ENCODE measurements at regions not wholly inside any gene's neighbourhood (a gene's known extent, or its start where the extent isn't known, plus 50 kb on each side); places are given as distances from the start of the nearest gene placed in this dataset.

DNA sequence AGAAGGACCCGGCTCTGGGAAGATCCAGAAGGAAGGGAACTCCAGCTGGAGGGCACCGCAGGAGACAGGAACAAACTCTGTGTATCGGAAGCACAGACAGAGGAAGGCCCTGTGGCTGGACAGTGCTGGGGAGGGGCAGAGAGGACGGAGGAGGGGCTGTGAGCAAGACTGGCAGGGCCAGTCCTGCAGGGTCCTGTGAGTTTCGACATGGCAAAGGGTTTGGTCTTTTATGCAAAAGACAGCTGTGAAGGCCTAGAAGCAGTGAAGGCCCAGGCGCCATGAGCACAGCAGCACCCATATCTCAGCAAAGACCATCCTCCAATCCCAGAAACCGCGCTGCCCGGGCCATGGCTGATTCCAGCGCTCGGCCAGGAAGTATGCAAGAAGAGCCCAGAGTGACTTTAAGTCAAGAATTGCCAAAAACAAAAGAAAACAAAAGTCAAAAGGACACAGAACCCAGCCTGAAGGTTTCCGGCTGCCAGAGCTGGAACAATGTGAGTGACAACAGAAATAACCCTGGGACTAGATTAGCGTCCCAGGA, 126.5 kb downstream of the NCOR2 start:
- no peak for DNase-seq

DNA sequence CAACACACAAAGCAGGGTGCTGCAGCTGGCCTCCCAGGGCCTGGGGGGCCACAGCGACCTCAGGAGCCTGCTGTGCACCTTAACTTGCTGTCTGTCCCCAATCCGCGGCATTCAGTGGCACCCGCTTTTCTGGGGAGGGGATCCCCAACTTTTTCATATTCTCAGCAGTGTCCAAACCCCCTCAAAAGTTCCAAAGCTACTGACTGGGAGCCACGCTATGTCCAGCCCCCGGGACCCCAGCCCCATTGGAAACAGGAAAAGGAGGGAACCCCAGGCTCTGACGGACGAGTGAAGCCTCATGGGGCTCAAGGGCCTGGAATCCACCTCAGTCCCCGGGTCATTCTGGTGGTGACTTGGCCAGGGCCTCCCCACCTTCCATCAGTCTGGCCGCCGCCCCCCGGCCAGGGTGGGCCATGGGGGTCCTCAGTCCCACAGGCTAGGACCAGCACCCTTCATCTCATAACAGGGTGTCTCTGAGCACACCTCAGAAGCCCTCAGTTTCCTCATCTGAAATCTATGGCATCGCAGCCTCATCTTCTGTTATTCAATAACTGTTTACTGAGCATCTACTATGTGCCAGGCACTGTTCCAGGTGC, 127.3 kb downstream of the NCOR2 start:
- no peak for DNase-seq

DNA sequence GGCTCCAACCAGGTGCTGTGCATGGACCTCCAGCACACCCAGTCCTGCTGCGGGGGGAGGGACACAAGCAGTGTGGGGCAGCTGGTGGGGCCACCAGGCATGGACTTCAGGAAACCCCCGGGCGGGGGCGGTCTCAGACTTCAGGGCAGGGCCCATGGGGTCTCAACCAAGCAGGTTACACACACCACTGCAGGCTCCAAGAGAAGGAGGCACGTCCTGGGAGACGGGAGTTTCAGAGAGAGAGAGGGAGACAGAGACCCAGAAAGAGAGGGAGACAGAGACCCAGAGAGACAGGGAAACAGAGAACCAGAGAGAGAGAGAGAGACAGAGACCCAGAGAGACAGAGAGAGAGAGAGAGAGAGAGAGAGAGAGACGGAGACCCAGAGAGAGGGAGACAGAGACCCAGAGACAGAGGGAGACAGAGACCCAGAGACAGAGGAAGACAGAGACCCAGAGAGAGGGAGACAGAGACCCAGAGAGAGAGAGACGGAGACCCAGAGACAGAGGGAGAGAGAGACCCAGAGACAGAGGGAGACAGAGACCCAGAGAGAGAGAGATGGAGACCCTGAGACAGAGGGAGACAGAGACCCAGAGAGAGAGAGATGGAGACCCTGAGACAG, 128.9 kb downstream of the NCOR2 start:
- no peak for DNase-seq

DNA sequence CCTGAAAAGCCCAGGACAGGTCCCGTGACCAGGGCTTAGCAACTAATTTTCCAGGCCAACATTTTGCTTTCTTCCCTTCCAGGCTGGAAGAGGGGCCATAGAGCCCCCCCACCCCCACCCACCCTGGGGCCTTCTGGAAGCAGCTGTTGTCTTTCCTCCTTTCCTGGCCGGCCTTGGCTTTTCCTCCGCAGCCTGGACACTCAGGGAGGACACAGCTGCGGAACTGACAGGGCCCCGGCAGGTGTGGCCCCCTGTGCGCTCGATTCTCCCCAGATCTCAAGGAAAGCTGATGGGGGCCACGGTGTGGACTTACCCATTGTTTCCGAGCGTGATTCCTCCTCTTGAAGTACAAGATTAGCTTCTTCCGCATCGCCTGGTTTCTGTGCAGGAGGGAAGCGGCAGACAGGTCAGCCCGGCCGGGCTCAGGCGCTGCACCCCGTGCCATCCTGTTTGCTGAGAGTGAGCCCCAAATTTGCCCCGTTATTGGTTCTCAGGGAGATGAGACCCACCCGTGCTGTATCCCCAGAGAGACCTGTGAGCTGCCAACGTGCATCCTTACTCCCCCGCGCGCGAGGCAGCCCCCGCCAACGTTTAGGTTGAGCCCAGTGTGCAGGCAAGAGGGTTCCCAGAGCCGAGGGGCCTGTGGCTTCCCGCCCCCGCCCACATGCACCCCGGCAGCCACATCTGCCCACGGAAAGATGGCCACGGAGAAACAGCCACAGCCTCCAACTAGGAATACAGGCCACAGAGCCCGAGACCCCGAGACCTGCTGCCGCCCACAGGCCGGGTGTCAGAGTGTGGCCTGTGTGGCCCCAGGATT, 129.6 kb downstream of the NCOR2 start:
- DNase-seq = no peak

DNA sequence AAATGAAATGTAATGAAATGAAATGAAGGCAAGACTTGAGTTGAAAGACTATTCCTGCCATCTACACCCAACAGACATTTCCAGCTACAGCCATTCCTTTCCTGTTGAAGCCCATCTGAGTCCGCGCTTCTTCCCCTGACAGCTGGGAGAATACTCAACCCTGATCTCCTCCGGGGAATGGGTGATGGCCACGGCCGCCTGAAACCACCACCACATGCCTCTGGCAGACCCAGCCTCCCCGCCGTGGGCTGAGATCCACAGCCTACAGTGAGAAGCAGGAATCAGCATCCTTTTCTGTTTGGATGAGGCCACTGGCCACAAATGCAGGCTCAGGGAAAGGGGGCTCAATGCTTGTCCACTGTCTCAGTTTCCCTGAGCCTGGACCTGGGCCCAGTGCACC, 130.3 kb downstream of the NCOR2 start:
- DNase-seq = no peak

DNA sequence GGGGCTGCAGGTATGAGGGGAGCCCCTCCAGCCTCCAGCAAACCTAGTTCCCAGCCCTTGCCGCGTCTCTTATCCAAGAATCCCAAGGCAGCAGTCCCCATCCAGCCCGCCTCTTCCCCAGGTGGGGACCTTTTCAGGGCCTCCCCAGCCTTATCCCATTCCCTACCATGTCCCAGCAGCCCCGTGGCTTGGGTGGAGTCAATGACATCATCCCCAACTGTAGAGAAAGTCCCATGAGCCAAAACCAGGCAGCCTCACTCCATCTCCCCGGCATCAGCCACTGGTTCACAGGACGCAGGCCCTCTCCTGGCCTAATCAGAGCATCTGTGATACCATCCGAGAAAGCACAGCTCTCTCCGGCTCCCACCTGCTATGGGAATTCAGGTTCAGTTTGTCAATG, 131.0 kb downstream of the NCOR2 start:
- DNase-seq = no peak

DNA sequence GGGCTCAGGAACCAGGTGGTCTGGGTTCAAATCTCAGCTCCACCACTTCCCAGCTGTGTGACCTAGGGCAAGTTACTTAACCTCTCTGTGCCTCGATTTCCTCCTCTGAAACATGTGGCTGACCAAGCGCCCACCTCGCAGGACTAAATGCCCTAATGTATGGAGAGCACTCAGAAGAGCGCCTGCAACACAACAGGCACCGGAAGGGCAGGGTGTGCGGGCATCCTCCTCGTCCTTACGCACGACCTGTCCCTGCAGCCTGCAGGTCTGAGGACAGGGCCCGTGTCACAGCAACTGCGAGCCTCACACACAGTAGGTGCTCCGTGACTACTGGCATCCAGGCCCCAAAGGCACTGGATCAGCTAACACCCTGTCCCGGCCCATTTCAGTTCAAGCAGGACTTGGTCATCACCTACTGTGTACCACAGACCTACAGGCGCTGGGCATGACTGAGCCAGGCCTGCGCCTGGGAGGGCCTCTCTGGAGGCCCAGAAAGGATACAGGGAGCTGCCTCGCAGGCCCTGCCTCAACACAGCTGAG, 131.5 kb downstream of the NCOR2 start:
- no peak for DNase-seq

DNA sequence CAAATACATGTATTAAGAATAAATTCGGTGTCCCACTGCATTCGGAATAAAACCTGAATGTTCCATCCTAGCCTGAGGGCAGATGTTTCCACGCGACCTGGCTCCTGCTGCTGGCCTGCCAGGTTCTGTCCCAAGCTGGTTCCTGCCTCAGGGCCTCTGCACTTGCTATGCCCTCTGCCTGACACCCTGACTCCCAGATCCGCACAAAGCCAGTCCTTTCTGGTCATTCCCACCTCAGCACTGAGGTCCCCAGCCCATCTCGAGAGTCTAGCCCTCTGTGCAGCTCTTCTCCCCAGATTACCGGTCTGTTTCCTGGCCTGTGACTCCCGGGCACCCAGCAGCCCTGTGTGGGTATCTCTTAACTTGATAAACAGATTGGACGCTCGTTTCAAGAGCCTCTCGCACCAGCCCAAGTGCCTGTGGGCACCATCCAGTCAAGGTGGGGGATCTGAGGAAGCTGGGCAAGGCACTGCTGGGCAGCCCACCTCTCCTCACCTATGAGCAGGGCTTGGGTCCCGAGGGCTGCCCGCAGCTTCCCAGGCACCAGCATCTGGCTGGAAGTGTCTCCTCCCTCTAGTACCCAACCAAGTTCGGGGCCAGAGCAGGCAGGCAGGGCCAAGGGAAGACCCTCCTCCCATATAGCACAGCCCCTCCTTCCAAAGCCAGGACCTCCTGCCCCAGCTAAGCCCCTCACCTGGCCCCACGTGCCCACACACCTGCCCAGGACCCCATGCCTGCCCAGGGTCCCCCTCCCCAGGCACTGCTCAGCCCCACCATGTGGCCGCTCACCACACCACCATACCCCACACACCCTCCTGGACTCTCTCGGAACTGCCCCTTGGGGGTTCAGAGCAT, 132.2 kb downstream of the NCOR2 start:
- DNase-seq = no peak

DNA sequence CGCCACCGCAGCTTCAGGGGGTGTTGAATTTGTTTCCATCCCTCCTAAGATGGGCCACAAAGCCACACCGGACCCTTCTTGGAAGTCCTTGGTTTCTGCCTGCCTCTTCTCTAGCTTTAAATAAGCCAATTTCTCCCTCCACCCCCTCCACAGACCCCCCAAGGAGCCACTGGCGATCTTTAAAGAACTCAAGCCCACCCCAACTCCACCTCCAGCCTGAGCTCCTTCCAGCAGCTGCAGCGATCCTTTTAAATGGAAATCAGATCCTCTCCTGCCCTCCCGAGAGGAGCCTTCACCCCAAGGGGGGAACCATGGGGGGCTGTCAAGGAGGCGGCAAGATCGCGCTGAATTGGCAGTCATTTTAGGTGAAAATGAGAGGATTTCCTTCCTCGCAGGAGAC, 133.1 kb downstream of the NCOR2 start:
- DNase-seq = no peak

DNA sequence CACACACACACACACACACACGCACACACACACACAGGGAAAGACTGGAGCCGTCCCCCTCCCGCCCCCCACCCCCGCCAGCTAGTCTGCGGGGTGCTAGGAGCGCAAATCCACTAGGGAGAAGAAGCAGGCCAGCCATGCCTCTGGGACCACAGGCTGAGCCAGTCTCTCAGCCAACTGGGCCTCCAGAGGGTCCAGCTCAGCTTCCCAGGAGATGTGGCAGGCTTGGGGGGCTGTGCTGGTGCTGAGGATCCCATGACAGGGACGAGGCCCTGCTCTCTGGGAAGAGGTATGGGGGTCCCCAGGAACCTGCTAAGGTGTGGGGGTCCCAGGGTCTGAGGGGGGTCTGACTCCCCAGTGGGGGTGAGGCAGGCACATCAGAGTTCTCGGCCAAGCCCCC, 133.5 kb downstream of the NCOR2 start:
- DNase-seq = no peak

DNA sequence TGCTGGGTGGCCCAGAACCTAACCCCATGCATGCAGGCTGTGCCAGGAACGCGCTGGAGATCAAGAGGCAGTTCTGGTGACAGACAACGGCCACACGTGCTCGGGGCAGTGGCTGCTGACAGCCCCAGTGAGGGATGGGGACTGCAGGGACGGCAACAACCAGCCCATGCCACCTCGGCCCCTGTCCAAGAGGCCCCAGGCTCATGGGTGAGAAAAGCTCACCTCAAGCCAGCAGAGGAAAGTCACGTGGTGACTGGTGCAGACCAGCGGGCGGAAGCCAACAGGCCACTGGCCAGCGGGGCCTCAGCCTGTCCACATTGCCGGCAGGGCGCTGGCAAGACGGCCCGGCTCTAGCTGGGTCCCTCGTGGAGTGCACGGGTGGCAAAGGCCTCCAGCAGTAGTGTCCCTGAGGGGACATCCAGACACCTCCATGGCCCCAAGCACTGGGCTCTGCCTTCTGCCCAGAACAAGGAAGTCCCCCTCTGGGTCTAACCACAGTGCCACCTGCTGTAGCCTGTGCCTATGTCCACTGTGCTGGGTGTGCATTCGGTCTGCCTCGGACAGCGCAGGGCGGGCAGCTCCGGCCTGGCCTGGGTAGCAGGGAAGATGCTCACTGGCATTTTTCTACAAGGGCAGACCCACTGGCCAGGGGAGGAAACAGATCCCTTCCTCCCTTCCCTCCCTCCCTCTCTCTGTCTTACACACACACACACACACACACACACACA, 134.1 kb downstream of the NCOR2 start:
- no peak for DNase-seq

DNA sequence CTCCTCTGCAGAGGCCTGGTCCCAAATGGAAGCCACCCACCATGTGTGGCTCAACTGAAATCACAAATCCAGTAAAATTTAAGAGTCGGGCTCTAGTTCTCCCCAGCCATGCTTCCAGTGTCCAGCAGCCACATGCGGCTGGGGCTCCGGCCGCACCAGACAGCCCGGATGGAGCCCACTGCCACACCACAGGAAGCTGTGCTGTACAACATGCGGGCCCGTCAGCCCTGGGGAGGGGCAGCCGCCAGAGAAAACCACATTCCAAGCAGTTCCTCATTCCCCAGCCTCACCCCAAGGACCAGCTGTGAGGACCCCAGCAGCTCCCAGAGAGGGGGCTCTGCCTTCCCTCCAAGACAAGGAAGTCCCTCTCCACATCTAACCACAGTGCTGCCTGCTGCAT, 135.0 kb downstream of the NCOR2 start:
- DNase-seq = no peak

DNA sequence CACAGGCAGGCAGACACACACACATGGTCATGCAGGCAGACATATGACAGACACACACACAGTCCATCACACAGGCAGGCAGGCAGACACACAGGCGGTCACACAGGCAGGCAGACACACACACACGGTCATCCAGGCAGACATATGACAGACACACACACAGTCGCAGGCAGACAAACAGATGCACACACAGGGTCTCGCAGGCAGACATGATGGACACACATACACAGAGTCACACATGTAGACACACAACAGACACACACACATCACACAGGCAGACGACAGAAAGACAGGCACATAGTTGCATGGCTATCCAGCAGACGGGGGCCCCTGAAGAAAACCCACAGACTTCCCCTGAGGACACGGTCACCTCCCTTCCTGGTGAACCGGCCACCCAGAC, 135.4 kb downstream of the NCOR2 start:
- no peak for DNase-seq

DNA sequence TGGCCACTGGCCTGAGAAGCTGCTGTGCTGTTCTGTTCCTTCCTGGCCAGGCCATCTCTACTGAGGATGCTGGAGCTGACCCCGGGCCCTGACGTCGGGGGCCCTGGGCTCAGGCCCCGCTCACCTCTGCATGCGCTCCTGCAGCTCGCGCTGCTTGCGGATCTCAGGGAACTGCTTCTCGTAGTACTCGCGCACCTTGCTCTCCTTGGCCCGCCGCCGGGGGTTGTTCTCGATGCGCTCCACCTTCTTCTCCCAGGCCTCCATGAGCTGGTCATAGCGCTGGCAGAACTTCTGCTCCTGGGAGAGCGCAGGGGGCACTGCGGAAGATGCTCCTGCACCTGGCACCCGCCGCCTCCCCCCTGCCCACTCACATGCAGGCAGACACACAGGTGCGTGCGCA, 135.6 kb downstream of the RFLNA start:
- DNase-seq = no peak

DNA sequence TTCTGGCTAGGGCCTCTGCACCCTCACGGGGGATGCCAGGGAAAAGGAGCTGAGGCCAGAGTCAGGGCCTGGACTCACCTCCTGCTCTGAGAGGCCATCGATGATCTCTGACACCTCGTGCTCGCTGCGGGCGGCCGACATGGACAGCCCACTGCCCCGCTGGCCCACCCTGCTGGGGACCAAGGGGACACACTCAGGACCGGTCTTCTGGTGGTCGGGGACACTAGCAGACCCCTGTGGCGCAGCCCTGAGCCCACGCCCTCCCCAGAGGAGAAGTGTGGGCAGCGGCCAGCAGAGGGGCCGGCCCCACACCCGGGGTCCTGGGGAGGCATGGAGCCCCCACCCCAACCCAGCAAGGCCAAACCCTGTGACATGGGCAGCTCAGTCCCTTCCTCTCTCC, 134.6 kb downstream of the RFLNA start:
- DNase-seq = no peak

DNA sequence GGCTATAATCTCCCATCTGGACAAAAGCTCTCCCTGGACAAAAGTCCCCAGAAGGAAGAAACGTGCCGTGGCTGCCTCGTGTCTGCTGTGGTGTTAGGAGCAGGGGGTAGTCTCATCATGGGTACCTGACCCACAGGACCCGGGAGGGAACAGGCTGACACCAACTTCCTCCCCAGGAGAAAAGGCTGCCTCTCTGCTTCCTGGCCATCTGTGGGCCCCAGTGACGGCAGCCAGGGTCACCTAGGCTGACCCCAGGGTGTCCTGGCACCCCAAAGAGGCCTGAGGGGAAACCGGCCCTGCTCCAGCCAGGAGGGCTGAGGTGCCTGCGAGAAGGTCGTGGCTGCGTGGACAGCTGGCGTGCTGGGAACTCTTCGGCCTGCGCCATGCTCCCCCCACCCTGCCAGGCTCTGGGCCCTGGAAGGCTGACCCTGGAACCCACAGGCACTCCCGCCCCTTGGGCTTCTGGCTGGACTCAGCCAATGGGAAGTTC, 133.9 kb downstream of the RFLNA start:
- no peak for DNase-seq

DNA sequence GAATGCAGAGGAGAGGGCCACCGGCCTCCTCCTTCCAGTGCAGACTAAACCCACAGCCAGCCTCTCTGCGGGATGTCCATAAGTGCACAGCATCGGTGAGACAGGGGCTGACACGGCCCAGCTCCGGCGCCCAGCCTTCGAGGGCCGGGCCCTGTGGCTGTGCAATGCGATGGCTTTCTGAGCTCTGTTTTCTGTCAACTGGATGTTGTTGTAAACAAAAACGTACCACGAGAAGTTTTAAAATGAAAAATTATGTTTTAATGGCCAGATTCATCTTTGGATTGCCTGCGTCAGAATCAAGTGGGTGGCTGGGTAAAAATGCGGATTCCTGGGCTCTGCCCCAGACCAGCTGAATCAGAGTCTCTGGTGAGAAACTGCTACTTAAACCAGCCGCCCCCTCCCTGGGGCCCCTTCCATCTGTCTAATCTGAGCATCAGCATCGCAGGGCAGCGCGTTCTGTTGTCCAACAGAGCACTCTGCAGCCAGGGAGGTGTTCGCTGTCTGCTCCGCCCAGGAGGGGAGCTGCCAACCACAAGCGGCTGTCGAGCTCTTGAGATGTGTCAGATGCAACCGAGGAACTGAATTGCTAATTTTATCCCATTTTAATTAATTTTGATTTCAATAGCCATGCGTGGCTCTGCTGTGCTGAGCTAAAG, 133.4 kb downstream of the RFLNA start:
- DNase-seq = no peak

DNA sequence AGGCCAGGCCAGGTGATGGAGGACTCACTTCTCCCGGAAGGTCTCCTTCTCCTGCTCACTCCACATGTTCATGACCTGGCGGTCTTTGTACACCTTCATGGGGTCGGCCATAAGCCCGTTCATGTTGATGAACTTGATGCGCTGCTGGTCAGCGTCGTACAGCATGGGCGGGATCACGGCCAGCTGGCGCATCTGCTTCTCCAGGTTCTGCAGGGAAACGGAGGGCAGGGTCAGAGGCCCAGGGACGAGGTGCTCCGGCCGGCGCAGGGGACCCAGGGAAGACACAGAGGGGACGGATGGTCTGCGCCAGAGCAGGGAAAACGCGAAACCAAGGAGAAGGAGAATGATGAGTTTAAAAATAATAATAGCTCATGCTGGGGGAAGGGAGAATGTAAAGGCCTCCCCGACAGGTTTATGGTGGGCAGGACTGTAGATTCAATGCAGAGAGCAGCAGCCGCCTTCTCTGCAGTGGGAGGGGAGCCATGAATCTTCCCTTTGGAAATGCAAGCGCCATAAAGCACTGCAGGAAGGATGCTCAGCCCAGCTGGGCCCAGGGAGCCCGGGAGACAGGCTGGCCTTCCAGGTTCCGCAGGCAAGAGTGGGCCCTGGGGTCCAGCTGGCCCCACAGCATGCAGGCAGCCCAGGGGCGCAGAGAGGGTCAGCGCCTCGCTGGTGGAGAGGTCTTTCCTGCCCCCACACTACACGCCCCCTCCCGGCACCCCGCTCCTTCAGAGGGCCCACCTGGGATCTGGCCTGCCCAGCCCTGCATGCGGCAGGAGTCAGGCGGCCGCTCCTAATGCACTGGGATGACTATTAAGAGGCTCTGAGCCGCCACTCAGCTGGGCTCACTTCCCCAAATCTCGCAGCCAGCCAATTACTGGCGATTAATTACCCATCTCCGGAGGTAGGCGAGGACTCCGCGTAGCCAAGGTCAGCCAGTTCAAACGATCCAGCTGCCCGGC, 132.0 kb downstream of the RFLNA start:
- DNase-seq = no peak

DNA sequence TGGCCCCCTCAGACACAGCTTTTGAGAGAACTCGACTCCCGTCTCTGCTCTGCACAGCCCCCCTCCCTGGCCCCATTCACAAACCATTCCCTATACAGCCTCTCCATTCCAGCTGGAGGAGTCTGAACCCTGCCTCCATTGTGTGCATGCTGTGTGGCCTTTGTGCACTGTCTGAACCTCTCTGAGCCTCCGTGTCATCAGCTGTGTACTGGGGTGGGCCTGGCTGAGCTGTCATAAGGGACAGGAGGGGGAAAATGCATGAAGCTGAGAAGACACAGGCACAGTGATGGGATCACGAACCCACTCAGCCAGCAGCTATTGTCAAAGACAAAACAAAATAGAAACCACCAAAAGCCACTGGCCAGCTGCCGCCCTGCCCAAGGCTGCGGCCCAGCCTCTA, 130.8 kb downstream of the RFLNA start:
- no peak for DNase-seq

DNA sequence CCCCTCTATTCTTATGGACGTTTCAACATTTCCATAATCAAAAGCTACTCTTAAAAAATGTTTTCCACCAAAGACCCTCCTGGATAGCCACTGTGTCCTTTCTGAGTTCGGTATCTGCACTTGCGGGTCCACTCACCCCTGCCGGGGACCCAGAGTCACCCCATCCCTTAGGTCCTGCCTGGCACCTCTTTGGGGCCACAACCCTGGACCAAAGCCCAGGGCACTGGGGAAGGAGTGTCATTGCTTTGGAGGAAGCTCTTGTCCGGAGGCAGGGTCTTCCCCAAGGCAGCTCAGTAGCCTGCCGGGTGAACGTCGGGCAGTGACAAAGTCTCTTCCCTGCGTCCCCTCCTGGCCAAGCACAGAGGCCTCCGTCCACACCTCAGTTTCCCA, 129.6 kb downstream of the RFLNA start:
- DNase-seq = no peak
